IMR-90 (cell line): ENCODE measurements at regions not wholly inside any gene's neighbourhood (a gene's known extent, or its start where the extent isn't known, plus 50 kb on each side); places are given as distances from the start of the nearest gene placed in this dataset.

Experiments
- ATAC-seq: fragments of 200-7000 bp; cut with Tn5 transposase; 2 replicates; pipeline ENCODE4 v1.9.1; 2020; ENCODE audit warnings: low read depth, mild to moderate bottlenecking, moderate library complexity
- BruUV-seq: library from RNA; stranded (reverse); fragments of 400-500 nt; replicated peaks from 2 replicates; lab custom pipeline; 2021; lab: Mats Ljungman, UMichigan
- CTCF ChIA-PET: fragments of 300-600 bp; formaldehyde crosslinking; extraction: SDS; loops from one replicate; lab custom pipeline; 2021; ENCODE audit warnings: antibody characterized with exemption; lab: Yijun Ruan, JAX
- POLR2A ChIA-PET: fragments of 300-600 bp; sonication (Branson Sonifier 250); formaldehyde crosslinking; loops from one replicate; lab custom pipeline; 2022; ENCODE audit warnings: antibody characterized with exemption; ENCODE audit not compliant: unreplicated experiment; lab: Charles Lee
- DNase-seq: peaks from one replicate; pipeline ENCODE4 v3.0.0; 2013
- H2AFZ ChIP-seq: replicated peaks from 2 replicates; pipeline ENCODE3; 2013; ENCODE audit warnings: low read length, mild to moderate bottlenecking; ENCODE audit not compliant: poor library complexity
- H2AK5ac ChIP-seq: 2 replicates; pipeline ENCODE4 v1.6.1; 2013; ENCODE audit warnings: low read depth, low read length, inconsistent platforms
- H2AK9ac ChIP-seq: replicated peaks from 2 replicates; pipeline ENCODE3; 2013; ENCODE audit warnings: mild to moderate bottlenecking, low read depth, low read length, moderate library complexity; ENCODE audit not compliant: poor library complexity
- H2BK120ac ChIP-seq: 2 replicates; pipeline ENCODE4 v1.6.1; 2013; ENCODE audit warnings: low read depth, low read length, inconsistent platforms
- H2BK15ac ChIP-seq: 3 replicates; pipeline ENCODE4 v1.6.1; 2013; ENCODE audit warnings: low read depth, low read length, inconsistent platforms
- H2BK20ac ChIP-seq: 2 replicates; pipeline ENCODE4 v1.6.1; 2013; ENCODE audit warnings: low read depth, mild to moderate bottlenecking, inconsistent platforms, low read length, moderate library complexity
- H2BK5ac ChIP-seq: 2 replicates; pipeline ENCODE4 v1.6.1; 2013; ENCODE audit warnings: mild to moderate bottlenecking, low read depth, low read length, inconsistent platforms; ENCODE audit not compliant: poor library complexity, severe bottlenecking
- H3K14ac ChIP-seq: replicated peaks from 2 replicates; pipeline ENCODE4 v1.6.1; 2013; ENCODE audit warnings: low read depth, low read length, inconsistent platforms
- H3K18ac ChIP-seq: 2 replicates; pipeline ENCODE4 v1.6.1; 2013; ENCODE audit warnings: low read depth, low read length, control low read depth
- H3K23ac ChIP-seq: 2 replicates; pipeline ENCODE4 v1.6.1; 2013; ENCODE audit warnings: low read depth, low read length, inconsistent platforms
- H3K27ac ChIP-seq: 2 replicates; pipeline ENCODE4 v1.5.1; 2013; ENCODE audit warnings: mild to moderate bottlenecking, control low read depth, low read length; ENCODE audit not compliant: insufficient read depth
- H3K27me3 ChIP-seq: 2 replicates; pipeline ENCODE4 v1.6.1; 2013; ENCODE audit warnings: low read length; ENCODE audit not compliant: control insufficient read depth, insufficient read depth
- H3K36me3 ChIP-seq: 2 replicates; pipeline ENCODE4 v1.6.1; 2013; ENCODE audit warnings: low read length, mixed read lengths; ENCODE audit not compliant: control insufficient read depth, insufficient read depth
- H3K4ac ChIP-seq: 2 replicates; pipeline ENCODE4 v1.6.1; 2013; ENCODE audit warnings: low read depth, low read length, inconsistent platforms
- H3K4me1 ChIP-seq: 2 replicates; pipeline ENCODE4 v1.6.1; 2013; ENCODE audit warnings: low read length, mixed read lengths; ENCODE audit not compliant: control insufficient read depth, insufficient read depth
- H3K4me2 ChIP-seq: 2 replicates; pipeline ENCODE4 v1.6.1; 2013; ENCODE audit warnings: low read depth, mild to moderate bottlenecking, control low read depth, low read length, moderate library complexity
- H3K4me3 ChIP-seq: 2 replicates; pipeline ENCODE4 v1.5.1; 2013; ENCODE audit warnings: low read depth, mild to moderate bottlenecking, control low read depth, low read length, moderate library complexity; ENCODE audit not compliant: insufficient read depth
- H3K56ac ChIP-seq: 2 replicates; pipeline ENCODE4 v1.6.1; 2013; ENCODE audit warnings: low read length, inconsistent platforms; ENCODE audit not compliant: insufficient read depth; ENCODE audit errors: extremely low read depth
- H3K79me1 ChIP-seq, 2 experiments: 2 replicates each; pipeline ENCODE4 v1.6.1; 2013; ENCODE audit warnings: low read length in 2 of 2, inconsistent platforms in 1 of 2, low read depth in 1 of 2
- H3K9ac ChIP-seq: 2 replicates; pipeline ENCODE4 v1.6.1; 2013; ENCODE audit warnings: low read depth, low read length, control low read depth
- H3K9me1 ChIP-seq: 2 replicates; pipeline ENCODE4 v1.6.1; 2013; ENCODE audit warnings: low read length, inconsistent platforms; ENCODE audit not compliant: insufficient read depth
- H3K9me3 ChIP-seq: 2 replicates; pipeline ENCODE4 v1.6.1; 2013; ENCODE audit warnings: low read length; ENCODE audit not compliant: control insufficient read depth, insufficient read depth
- H4K20me1 ChIP-seq: 2 replicates; pipeline ENCODE4 v1.6.1; 2013; ENCODE audit warnings: low read length, inconsistent platforms; ENCODE audit not compliant: insufficient read depth
- H4K5ac ChIP-seq: 2 replicates; pipeline ENCODE4 v1.6.1; 2013; ENCODE audit warnings: mild to moderate bottlenecking, low read depth, low read length, control low read depth
- H4K8ac ChIP-seq, 2 experiments: 2 replicates each; pipeline ENCODE4 v1.6.1; 2013; ENCODE audit warnings: low read depth in 2 of 2, low read length in 2 of 2, control low read depth in 1 of 2, inconsistent platforms in 1 of 2
- H4K91ac ChIP-seq: 2 replicates; pipeline ENCODE4 v1.6.1; 2013; ENCODE audit warnings: low read depth, low read length, inconsistent platforms; ENCODE audit not compliant: insufficient read depth
- BHLHE40 ChIP-seq: fragments of 150-350 bp; IDR thresholded peaks from 2 replicates; pipeline ENCODE4 v1.6.1; 2016; ENCODE audit warnings: mild to moderate bottlenecking, low read depth, low read length
- CEBPB ChIP-seq: IDR thresholded peaks from 2 replicates; pipeline ENCODE4 v1.6.1; 2012; ENCODE audit warnings: low read depth, low read length, improper control_type of control experiment
- CHD1 ChIP-seq: IDR thresholded peaks from 2 replicates; pipeline ENCODE4 v1.6.1; 2012; ENCODE audit warnings: low read depth, low read length, improper control_type of control experiment
- FOS ChIP-seq: fragments of 150-350 bp; IDR thresholded peaks from 2 replicates; pipeline ENCODE4 v1.6.1; 2016; ENCODE audit warnings: low read depth, low read length
- MAFK ChIP-seq: IDR thresholded peaks from 2 replicates; pipeline ENCODE4 v1.6.1; 2012; ENCODE audit warnings: low read depth, low read length, improper control_type of control experiment
- MAZ ChIP-seq: IDR thresholded peaks from 2 replicates; pipeline ENCODE4 v1.6.1; 2012; ENCODE audit warnings: low read depth, mild to moderate bottlenecking, low read length, improper control_type of control experiment, moderate library complexity, borderline replicate concordance
- MXI1 ChIP-seq: IDR thresholded peaks from 2 replicates; pipeline ENCODE4 v1.6.1; 2012; ENCODE audit warnings: low read depth, mild to moderate bottlenecking, low read length, moderate library complexity, borderline replicate concordance
- NFE2L2 ChIP-seq: fragments of 150-350 bp; IDR thresholded peaks from 2 replicates; pipeline ENCODE4 v1.6.1; 2016; ENCODE audit warnings: low read depth, mild to moderate bottlenecking, low read length
- POLR2A ChIP-seq: IDR thresholded peaks from 2 replicates; pipeline ENCODE4 v1.6.1; 2012; ENCODE audit warnings: mild to moderate bottlenecking, low read depth, low read length
- RAD21 ChIP-seq: IDR thresholded peaks from 2 replicates; pipeline ENCODE4 v1.6.1; 2012; ENCODE audit warnings: low read length, improper control_type of control experiment
- RCOR1 ChIP-seq: IDR thresholded peaks from 2 replicates; pipeline ENCODE4 v1.6.1; 2012; ENCODE audit warnings: mild to moderate bottlenecking, low read length, improper control_type of control experiment; ENCODE audit not compliant: insufficient replicate concordance
- RFX5 ChIP-seq: IDR thresholded peaks from 2 replicates; pipeline ENCODE4 v1.8.0; 2012; ENCODE audit warnings: low read depth, mild to moderate bottlenecking, low read length, moderate library complexity
- SMC3 ChIP-seq: fragments of 150-350 bp; IDR thresholded peaks from 2 replicates; pipeline ENCODE4 v1.6.1; 2016; ENCODE audit warnings: low read depth, mild to moderate bottlenecking, antibody characterized with exemption, low read length, moderate library complexity
- whole genome bisulfite sequencing, 2 experiments: methylation state at CpG; one replicate each; pipeline versions ENCODE4 v1.1.5 to v1.1.7; 2013; ENCODE audit warnings: missing lambda C conversion rate in 2 of 2; ENCODE audit not compliant: insufficient read length in 1 of 2; ENCODE audit errors: extremely low coverage in 2 of 2; 5-methylcytosine and 5-hydroxymethylcytosine counted together
- dilution Hi-C: fragments of 300-500 bp; cut with HindIII; formaldehyde crosslinking; loops from one replicate; pipeline ENCODE4 v1.14.3; 2018; ENCODE audit warnings: low sequenced_read_pairs; ENCODE audit not compliant: unreplicated experiment
- in situ Hi-C: fragments of 300-500 bp; cut with MboI; formaldehyde crosslinking; loops from 3 replicates; pipeline ENCODE4 v1.14.3; 2019; ENCODE audit warnings: low sequenced_read_pairs, inconsistent platforms, mixed read lengths
- intact Hi-C: fragments of 100-400 bp; cut with micrococcal nuclease; formaldehyde crosslinking; loops from 2 replicates; pipeline ENCODE4 v1.10.0; 2022
- TF ChIP-seq, protein P1 (sequence below): fragments of 150-350 bp; IDR thresholded peaks from 2 replicates; pipeline ENCODE4 v1.6.1; 2017; ENCODE audit warnings: mild to moderate bottlenecking, antibody characterized with exemption, low read length, low read depth
- TF ChIP-seq, protein P2 (sequence below): fragments of 150-350 bp; IDR thresholded peaks from 2 replicates; pipeline ENCODE4 v1.6.1; 2016; ENCODE audit warnings: low read depth, mild to moderate bottlenecking, low read length, moderate library complexity, borderline replicate concordance
- TF ChIP-seq, protein P3 (sequence below): conservative IDR thresholded peaks from 2 replicates; pipeline ENCODE4 v1.5.1; 2012; ENCODE audit warnings: mild to moderate bottlenecking, low read depth, low read length, improper control_type of control experiment

DNA sequence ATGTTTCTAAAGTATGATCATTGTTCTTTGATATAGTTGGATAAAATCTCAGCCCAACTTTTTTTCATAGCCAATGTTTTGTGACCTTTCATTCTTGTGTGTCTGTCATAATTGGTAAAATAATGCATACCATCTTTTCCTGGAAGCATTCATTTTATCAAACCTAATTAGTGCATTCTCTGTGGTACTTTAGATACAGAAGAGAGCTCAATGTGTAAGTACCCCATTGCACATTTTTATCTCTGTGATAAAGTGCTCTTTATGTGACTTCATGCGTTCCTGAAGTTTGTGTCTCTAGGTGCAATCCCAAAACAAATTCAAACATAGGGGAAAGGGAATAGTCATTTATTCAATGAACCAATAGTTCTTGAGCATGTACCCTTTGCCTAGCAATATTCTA is 628.5 kb downstream of the GBE1 start:
- Histone ChIP-seq H3K9ac (no peak overlapping the region), H3K4me3 (no peak overlapping the region), H4K5ac (no peak overlapping the region), H3K36me3 (no peaks in the 10 kb centered on the region), H2AK9ac (no peak overlapping the region), H4K91ac (no peak overlapping the region), H4K8ac (no peak overlapping the region), H3K27me3 (no peaks in the 10 kb centered on the region), H3K4ac (no peak overlapping the region), H3K14ac (no peak overlapping the region), H3K27ac (no peak overlapping the region), H3K4me2 (no peak overlapping the region), H3K56ac (no peak overlapping the region), H3K79me1 (no peaks in the 10 kb centered on the region), H3K23ac (no peak overlapping the region), H3K4me1 (no peaks in the 10 kb centered on the region), H2AFZ (no peak overlapping the region), H2BK120ac (no peak overlapping the region), H3K18ac (no peak overlapping the region), H2AK5ac (no peak overlapping the region), H2BK15ac (no peak overlapping the region), H2BK5ac (no peak overlapping the region), H3K9me1 (no peaks in the 10 kb centered on the region), H4K20me1 (no peaks in the 10 kb centered on the region), H2BK20ac (no peak overlapping the region), H3K9me3 (no peaks in the 10 kb centered on the region)
- dilution Hi-C loops (no loop called here), intact Hi-C loops (no loop called here), in situ Hi-C loops (no loop called here)
- POLR2A ChIA-PET = no interaction called here
- no peak for ATAC-seq
- no CpG with 5 or more reads among the region's 1 CpG for WGBS, 2 experiments
- no TSS peak for BruUV-seq
- no peak for DNase-seq
- TF ChIP-seq NFE2L2 = no peak
- no peak for TF ChIP-seq RFX5
- TF ChIP-seq, protein P1, sequence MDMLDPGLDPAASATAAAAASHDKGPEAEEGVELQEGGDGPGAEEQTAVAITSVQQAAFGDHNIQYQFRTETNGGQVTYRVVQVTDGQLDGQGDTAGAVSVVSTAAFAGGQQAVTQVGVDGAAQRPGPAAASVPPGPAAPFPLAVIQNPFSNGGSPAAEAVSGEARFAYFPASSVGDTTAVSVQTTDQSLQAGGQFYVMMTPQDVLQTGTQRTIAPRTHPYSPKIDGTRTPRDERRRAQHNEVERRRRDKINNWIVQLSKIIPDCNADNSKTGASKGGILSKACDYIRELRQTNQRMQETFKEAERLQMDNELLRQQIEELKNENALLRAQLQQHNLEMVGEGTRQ = no peak
- no peak for TF ChIP-seq CEBPB
- no peak for TF ChIP-seq FOS
- no peak for TF ChIP-seq RAD21
- TF ChIP-seq, protein P2, sequence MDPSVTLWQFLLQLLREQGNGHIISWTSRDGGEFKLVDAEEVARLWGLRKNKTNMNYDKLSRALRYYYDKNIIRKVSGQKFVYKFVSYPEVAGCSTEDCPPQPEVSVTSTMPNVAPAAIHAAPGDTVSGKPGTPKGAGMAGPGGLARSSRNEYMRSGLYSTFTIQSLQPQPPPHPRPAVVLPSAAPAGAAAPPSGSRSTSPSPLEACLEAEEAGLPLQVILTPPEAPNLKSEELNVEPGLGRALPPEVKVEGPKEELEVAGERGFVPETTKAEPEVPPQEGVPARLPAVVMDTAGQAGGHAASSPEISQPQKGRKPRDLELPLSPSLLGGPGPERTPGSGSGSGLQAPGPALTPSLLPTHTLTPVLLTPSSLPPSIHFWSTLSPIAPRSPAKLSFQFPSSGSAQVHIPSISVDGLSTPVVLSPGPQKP = no peak
- TF ChIP-seq BHLHE40 = no peak
- no peak for TF ChIP-seq POLR2A
- no peak for TF ChIP-seq RCOR1
- TF ChIP-seq MAZ = no peak
- no peak for TF ChIP-seq MAFK
- no peak for TF ChIP-seq MXI1
- no peak for TF ChIP-seq CHD1
- no peak for TF ChIP-seq SMC3
- TF ChIP-seq, protein P3, sequence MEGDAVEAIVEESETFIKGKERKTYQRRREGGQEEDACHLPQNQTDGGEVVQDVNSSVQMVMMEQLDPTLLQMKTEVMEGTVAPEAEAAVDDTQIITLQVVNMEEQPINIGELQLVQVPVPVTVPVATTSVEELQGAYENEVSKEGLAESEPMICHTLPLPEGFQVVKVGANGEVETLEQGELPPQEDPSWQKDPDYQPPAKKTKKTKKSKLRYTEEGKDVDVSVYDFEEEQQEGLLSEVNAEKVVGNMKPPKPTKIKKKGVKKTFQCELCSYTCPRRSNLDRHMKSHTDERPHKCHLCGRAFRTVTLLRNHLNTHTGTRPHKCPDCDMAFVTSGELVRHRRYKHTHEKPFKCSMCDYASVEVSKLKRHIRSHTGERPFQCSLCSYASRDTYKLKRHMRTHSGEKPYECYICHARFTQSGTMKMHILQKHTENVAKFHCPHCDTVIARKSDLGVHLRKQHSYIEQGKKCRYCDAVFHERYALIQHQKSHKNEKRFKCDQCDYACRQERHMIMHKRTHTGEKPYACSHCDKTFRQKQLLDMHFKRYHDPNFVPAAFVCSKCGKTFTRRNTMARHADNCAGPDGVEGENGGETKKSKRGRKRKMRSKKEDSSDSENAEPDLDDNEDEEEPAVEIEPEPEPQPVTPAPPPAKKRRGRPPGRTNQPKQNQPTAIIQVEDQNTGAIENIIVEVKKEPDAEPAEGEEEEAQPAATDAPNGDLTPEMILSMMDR = no peak
- CTCF ChIA-PET = no interaction called here
